Astrocyte of the cerebellum (primary cell): ENCODE measurements at regions not wholly inside any gene's neighbourhood (a gene's known extent, or its start where the extent isn't known, plus 50 kb on each side); places are given as distances from the start of the nearest gene placed in this dataset.

Experiments used
- DNase-seq: peaks from one replicate; pipeline ENCODE4 v3.0.0-alpha.2; 2011; ENCODE audit warnings: low read depth
- H3K4me3 ChIP-seq: 2 replicates; pipeline ENCODE4 v1.5.1; 2011; ENCODE audit warnings: mild to moderate bottlenecking, low read depth, low read length, moderate library complexity
- in situ Hi-C: cut with HindIII; loops from 2 replicates; pipeline ENCODE4 v1.10.0; 2017; ENCODE audit warnings: low sequenced_read_pairs
- TF ChIP-seq, protein P1 (sequence below): IDR thresholded peaks from 2 replicates; pipeline ENCODE4 v1.5.1; 2012; ENCODE audit warnings: low read length, low read depth, moderate library complexity, mild to moderate bottlenecking; ENCODE audit errors: missing control alignments

DNA sequence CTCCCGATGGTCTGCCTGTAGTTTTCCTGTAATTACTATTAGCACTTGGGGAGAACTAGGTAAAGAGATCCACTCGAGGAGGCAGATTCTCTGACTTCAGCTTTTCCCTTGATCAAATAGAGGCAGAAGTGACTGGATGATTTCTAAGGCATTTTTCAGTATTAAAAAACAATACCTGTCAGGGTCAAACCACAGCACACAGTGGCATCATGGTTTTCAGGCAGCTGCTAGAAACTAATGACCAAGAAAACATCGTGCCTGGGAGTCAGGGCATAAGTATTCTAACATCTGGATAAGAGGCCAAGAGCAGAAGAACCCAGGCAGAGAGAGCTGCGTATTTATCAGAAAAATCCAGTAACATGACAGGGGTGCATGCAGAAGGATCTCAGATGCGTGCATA is 419.9 kb downstream of the TUSC7 start:
- in situ Hi-C loops = no loop called here
- TF ChIP-seq, protein P1, sequence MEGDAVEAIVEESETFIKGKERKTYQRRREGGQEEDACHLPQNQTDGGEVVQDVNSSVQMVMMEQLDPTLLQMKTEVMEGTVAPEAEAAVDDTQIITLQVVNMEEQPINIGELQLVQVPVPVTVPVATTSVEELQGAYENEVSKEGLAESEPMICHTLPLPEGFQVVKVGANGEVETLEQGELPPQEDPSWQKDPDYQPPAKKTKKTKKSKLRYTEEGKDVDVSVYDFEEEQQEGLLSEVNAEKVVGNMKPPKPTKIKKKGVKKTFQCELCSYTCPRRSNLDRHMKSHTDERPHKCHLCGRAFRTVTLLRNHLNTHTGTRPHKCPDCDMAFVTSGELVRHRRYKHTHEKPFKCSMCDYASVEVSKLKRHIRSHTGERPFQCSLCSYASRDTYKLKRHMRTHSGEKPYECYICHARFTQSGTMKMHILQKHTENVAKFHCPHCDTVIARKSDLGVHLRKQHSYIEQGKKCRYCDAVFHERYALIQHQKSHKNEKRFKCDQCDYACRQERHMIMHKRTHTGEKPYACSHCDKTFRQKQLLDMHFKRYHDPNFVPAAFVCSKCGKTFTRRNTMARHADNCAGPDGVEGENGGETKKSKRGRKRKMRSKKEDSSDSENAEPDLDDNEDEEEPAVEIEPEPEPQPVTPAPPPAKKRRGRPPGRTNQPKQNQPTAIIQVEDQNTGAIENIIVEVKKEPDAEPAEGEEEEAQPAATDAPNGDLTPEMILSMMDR = no peak
- no peak for DNase-seq
- no peak overlapping the region for H3K4me3 ChIP-seq

DNA sequence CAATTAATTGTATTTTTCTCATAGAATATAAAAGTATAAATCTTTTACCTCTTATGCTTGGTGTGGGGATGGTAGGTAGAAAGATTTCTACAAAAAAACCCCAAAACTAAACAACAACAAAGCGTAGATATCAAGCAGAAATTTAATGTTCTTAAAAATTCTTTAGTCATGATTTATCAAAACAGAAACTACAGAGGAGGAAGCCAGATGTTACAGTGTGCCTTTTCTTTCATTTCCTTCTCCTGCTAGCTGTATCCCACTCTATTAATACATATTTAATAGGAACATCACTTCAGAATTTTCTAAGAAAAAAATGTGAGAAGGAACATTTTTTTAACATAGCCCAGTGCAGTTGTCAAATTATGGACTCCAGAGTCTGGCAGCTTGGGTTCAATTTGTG is 420.6 kb downstream of the TUSC7 start:
- TF ChIP-seq, protein P1 = no peak
- no peak overlapping the region for H3K4me3 ChIP-seq
- no peak for DNase-seq
- in situ Hi-C loops = no loop called here

DNA sequence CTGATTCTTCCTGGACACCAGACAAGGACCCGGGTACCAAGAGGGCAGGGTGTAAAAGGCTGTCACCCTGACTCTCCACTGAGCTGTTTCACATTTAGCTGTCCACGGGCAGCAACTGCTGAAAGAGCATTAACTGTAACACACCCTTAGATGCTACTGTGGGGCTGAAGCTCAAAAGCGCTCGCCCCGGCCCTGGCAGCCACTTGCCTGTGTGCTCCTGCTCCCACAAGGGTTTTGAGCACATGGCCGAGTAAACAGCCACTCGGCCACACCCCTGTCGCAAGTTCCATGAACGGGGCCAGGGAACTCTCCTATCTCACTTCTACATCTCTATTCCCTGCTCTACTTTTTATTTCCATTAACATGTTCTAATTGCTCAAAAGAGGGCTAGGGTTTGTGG is 421.7 kb downstream of the TUSC7 start:
- in situ Hi-C loops = no loop called here
- TF ChIP-seq, protein P1 = no peak
- no peak overlapping the region for H3K4me3 ChIP-seq
- DNase-seq = no peak

DNA sequence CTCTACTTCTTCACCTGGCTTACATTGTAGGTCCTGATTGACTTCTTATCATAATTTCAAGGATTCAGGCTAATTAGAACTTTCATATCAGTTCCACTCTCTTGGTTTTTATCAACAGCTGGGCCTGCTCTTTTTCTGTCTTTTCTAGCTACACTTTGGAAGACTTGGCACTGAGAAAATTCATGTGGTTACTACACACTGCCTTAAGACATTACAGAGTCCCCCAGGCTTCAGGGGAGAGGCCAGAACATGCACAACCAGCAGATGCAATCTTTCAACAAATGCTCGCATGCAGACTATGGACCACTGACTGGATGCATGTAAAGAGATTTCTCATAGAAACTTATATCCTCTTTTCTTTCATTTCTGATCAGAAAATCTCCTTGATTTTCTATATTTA is 423.5 kb downstream of the TUSC7 start:
- TF ChIP-seq, protein P1 = no peak
- DNase-seq = no peak
- H3K4me3 ChIP-seq = no peak overlapping the region
- in situ Hi-C loops = no loop called here

DNA sequence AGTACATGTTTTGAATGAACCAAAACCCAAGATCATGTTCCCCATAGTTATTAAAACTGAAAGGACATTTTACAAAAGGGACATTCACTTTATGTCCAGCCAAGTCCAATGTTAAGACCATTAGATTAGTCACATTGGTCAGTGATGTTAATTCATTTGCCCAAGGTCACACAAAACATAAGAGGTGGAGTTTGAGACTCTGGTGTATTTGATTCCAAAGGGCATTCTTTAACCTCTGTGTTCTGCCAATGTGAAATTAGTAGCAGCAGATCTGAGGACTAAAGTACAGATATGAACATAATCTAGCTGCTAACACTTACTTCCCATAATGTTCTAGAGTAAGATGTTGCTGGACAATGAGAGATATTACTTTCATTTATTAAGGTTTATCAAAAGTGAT is 425.6 kb downstream of the TUSC7 start:
- no peak for DNase-seq
- in situ Hi-C loops = no loop called here
- H3K4me3 ChIP-seq = no peak overlapping the region

DNA sequence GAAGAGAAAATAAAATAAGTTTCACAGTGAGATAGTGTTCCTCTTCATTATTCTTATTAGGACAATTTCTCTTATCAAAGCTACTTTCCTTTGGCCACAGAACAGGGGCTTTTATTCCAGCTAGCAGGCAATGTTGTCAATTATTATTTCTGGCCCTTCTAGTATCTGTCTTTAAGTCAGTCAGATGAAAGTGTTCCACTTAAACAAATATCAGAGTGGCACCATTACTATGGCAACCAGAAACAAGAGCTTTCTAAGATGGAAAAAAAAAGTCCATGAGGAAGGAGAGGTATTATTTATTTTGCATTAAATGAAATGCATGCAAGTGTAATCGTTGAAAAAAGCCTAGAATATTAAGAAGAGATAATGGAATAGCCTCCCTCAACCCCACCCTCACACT is 426.4 kb downstream of the TUSC7 start:
- no peak overlapping the region for H3K4me3 ChIP-seq
- DNase-seq = no peak
- TF ChIP-seq, protein P1 = no peak
- in situ Hi-C loops = no loop called here

More for the DNA sequence above, 425.6 kb downstream of the TUSC7 start:
- TF ChIP-seq, protein P1 = no peak

DNA sequence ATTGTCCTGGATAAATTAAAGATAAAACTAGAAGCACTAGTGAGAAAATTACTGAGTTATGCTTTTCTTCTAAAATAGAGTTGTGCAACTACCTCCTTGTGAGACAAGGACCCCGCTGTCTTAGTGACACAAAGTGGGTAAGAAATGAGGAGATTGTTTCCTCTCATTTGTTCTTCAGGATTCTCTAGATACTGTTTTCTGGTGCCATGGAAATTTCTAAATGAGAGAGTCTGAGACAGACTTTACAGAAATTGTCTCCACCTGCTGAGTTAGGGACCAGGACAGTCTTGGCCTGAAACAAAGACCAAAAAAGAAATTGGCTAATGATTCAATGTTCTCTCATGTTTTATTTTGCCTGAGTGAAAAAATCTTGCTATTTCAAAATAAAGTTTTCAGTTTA is 427.5 kb downstream of the TUSC7 start:
- no peak for DNase-seq
- TF ChIP-seq, protein P1 = no peak
- in situ Hi-C loops = no loop called here
- no peak overlapping the region for H3K4me3 ChIP-seq
